ENCODE measurements at regions not wholly inside any gene's neighbourhood (a gene's known extent, or its start where the extent isn't known, plus 50 kb on each side); places are given as distances from the start of the nearest gene placed in this dataset.

GRCh38 chr11:15835788-15836411, 520.4 kb downstream of the SOX6 start:
- TF ChIP-seq POLR2AphosphoS5 (IDR thresholded peaks at IDR 0.05; ENCODE audit: borderline replicate concordance, low read depth, low read length) (no peak), EZH2 (IDR thresholded peaks at IDR 0.05) (no peak)

Measured in SK-N-MC (cell line).